Activated CD8-positive, alpha-beta T cell treated with anti-CD3 and anti-CD28 coated beads for 36 hours (primary cell): ENCODE measurements at regions not wholly inside any gene's neighbourhood (a gene's known extent, or its start where the extent isn't known, plus 50 kb on each side); places are given as distances from the start of the nearest gene placed in this dataset.

Source experiments
- ATAC-seq: fragments of 200-7000 bp; cut with Tn5 transposase; one replicate; pipeline ENCODE4 v1.10.0; 2021; ENCODE audit warnings: mild to moderate bottlenecking, moderate library complexity
- CTCF ChIA-PET: fragments of 350-600 bp; sonication (Branson Sonifier 250); formaldehyde crosslinking; loops from one replicate; lab custom pipeline; 2021; ENCODE audit warnings: antibody characterized with exemption; lab: Charles Lee
- POLR2A ChIA-PET: fragments of 350-600 bp; sonication (Branson Sonifier 250); formaldehyde crosslinking; loops from one replicate; lab custom pipeline; 2021; ENCODE audit warnings: antibody characterized with exemption; lab: Charles Lee
- DNase-seq: peaks from one replicate; pipeline ENCODE4 v3.0.0-alpha.2; 2020
- H3K27ac Mint-ChIP-seq: one replicate; pipeline ENCODE4 v1.8.0; 2021; ENCODE audit warnings: mild to moderate bottlenecking, mixed read lengths
- H3K27me3 Mint-ChIP-seq: one replicate; pipeline ENCODE4 v1.8.0; 2021; ENCODE audit warnings: mixed read lengths
- H3K36me3 Mint-ChIP-seq: one replicate; pipeline ENCODE4 v1.8.0; 2021; ENCODE audit warnings: low read depth, mixed read lengths
- H3K4me1 Mint-ChIP-seq: one replicate; pipeline ENCODE4 v1.8.0; 2021; ENCODE audit warnings: low read depth, mixed read lengths
- H3K4me3 Mint-ChIP-seq: one replicate; pipeline ENCODE4 v1.8.0; 2021; ENCODE audit warnings: mild to moderate bottlenecking, moderate library complexity, mixed read lengths
- H3K9me3 Mint-ChIP-seq: one replicate; pipeline ENCODE4 v1.8.0; 2021; ENCODE audit warnings: mixed read lengths
- intact Hi-C: fragments of 100-400 bp; cut with micrococcal nuclease; formaldehyde crosslinking; loops from one replicate; pipeline ENCODE4 v1.10.0; 2022
- TF ChIP-seq, protein P1 (sequence below): fragments of 200-600 bp; IDR thresholded peaks from one replicate; pipeline ENCODE4 v1.8.0; 2022; ENCODE audit warnings: antibody characterized with exemption, mild to moderate bottlenecking

GRCh38 chr13:102977471-102977870 is 88.7 kb downstream of the SLC10A2 start:
- no peak for DNase-seq
- intact Hi-C loops = no loop called here
- TF ChIP-seq, protein P1, sequence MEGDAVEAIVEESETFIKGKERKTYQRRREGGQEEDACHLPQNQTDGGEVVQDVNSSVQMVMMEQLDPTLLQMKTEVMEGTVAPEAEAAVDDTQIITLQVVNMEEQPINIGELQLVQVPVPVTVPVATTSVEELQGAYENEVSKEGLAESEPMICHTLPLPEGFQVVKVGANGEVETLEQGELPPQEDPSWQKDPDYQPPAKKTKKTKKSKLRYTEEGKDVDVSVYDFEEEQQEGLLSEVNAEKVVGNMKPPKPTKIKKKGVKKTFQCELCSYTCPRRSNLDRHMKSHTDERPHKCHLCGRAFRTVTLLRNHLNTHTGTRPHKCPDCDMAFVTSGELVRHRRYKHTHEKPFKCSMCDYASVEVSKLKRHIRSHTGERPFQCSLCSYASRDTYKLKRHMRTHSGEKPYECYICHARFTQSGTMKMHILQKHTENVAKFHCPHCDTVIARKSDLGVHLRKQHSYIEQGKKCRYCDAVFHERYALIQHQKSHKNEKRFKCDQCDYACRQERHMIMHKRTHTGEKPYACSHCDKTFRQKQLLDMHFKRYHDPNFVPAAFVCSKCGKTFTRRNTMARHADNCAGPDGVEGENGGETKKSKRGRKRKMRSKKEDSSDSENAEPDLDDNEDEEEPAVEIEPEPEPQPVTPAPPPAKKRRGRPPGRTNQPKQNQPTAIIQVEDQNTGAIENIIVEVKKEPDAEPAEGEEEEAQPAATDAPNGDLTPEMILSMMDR = no peak
- Mint-ChIP-seq H3K9me3 (no peaks in the 10 kb centered on the region), H3K4me3 (no peak overlapping the region), H3K36me3 (no peaks in the 10 kb centered on the region), H3K27me3 (peaks cover 3% of the 10 kb centered on the region), H3K27ac (no peak overlapping the region), H3K4me1 (no peaks in the 10 kb centered on the region)
- ChIA-PET POLR2A (no interaction called here), CTCF (no interaction called here)
- no peak for ATAC-seq

GRCh38 chr13:102974317-102975087 is 91.7 kb downstream of the SLC10A2 start:
- Mint-ChIP-seq H3K9me3 (no peaks in the 10 kb centered on the region), H3K36me3 (no peaks in the 10 kb centered on the region), H3K4me3 (no peak overlapping the region), H3K4me1 (no peaks in the 10 kb centered on the region), H3K27ac (no peak overlapping the region), H3K27me3 (peaks cover 3% of the 10 kb centered on the region)
- intact Hi-C loops = no loop called here
- ChIA-PET POLR2A (no interaction called here), CTCF (no interaction called here)
- ATAC-seq = no peak
- no peak for DNase-seq
- TF ChIP-seq, protein P1 = no peak

- ChIA-PET CTCF (no interaction called here), POLR2A (no interaction called here)
- DNase-seq (no peak), ATAC-seq (no peak)
- H3K9me3 Mint-ChIP-seq = no peaks in the 10 kb centered on the region
- no peak overlapping the region for H3K4me3 Mint-ChIP-seq
- no peaks in the 10 kb centered on the region for H3K36me3 Mint-ChIP-seq
- TF ChIP-seq, protein P1 = no peak
- H3K27me3 Mint-ChIP-seq = peaks cover 3% of the 10 kb centered on the region
- intact Hi-C loops = no loop called here
- H3K27ac Mint-ChIP-seq = no peak overlapping the region
- H3K4me1 Mint-ChIP-seq = no peaks in the 10 kb centered on the region
These were observed 94.0 kb downstream of the SLC10A2 start for GRCh38 chr13:102972191-102972590.

- TF ChIP-seq, protein P1 = no peak
- intact Hi-C loops = no loop called here
- CTCF ChIA-PET = no interaction called here
- POLR2A ChIA-PET = no interaction called here
- Mint-ChIP-seq H3K27ac (no peak overlapping the region), H3K4me1 (no peaks in the 10 kb centered on the region), H3K4me3 (no peak overlapping the region), H3K9me3 (no peaks in the 10 kb centered on the region), H3K27me3 (peaks cover 4% of the 10 kb centered on the region), H3K36me3 (no peaks in the 10 kb centered on the region)
- DNase-seq = no peak
- no peak for ATAC-seq
These were observed 95.7 kb downstream of the SLC10A2 start for GRCh38 chr13:102970542-102970941.

- ATAC-seq (no peak), DNase-seq (no peak)
- Mint-ChIP-seq H3K27me3 (peaks cover 3% of the 10 kb centered on the region), H3K4me3 (no peak overlapping the region), H3K9me3 (no peaks in the 10 kb centered on the region), H3K27ac (no peak overlapping the region), H3K4me1 (no peaks in the 10 kb centered on the region), H3K36me3 (no peaks in the 10 kb centered on the region)
- intact Hi-C loops = no loop called here
- TF ChIP-seq, protein P1 = no peak
- CTCF ChIA-PET = no interaction called here
- POLR2A ChIA-PET = no interaction called here
These were observed 97.5 kb downstream of the SLC10A2 start for GRCh38 chr13:102968572-102969228.
